ENCODE measurements at regions not wholly inside any gene's neighbourhood (a gene's known extent, or its start where the extent isn't known, plus 50 kb on each side); places are given as distances from the start of the nearest gene placed in this dataset.

GRCh38 chr4:27620886-27621285 lies 760.2 kb downstream of the STIM2 start:
- TF ChIP-seq CTCF (IDR thresholded peaks at IDR 0.05) (no peak), RNF2 (IDR thresholded peaks at IDR 0.05; ENCODE audit: borderline replicate concordance, low read depth) (no peak), POLR2A (IDR thresholded peaks at IDR 0.05; ENCODE audit: low read length) (no peak), USF2 (IDR thresholded peaks at IDR 0.05) (no peak), CHD2 (IDR thresholded peaks at IDR 0.05; ENCODE audit: low read length, partially characterized antibody) (no peak), TFCP2L1 (CRISPR knock-in tag; IDR thresholded peaks at IDR 0.05) (no peak), REST (IDR thresholded peaks at IDR 0.05) (no peak), RAD21 (conservative IDR thresholded peaks at IDR 0.05 in 1 of 2, IDR thresholded peaks at IDR 0.05 in 1 of 2) (no peak), CBX2 (IDR thresholded peaks at IDR 0.05; ENCODE audit: borderline replicate concordance, low read depth) (no peak), MAZ (IDR thresholded peaks at IDR 0.05; ENCODE audit: borderline replicate concordance, low read depth, low read length) (no peak), KDM1A (IDR thresholded peaks at IDR 0.05; ENCODE audit: low read depth) (no peak), BCL3 (IDR thresholded peaks at IDR 0.05) (no peak), CHD4 (IDR thresholded peaks at IDR 0.05; ENCODE audit: borderline replicate concordance) (no peak), SMC3 (IDR thresholded peaks at IDR 0.05) (no peak)
